ENCODE measurements at regions not wholly inside any gene's neighbourhood (a gene's known extent, or its start where the extent isn't known, plus 50 kb on each side); places are given as distances from the start of the nearest gene placed in this dataset.

DNA sequence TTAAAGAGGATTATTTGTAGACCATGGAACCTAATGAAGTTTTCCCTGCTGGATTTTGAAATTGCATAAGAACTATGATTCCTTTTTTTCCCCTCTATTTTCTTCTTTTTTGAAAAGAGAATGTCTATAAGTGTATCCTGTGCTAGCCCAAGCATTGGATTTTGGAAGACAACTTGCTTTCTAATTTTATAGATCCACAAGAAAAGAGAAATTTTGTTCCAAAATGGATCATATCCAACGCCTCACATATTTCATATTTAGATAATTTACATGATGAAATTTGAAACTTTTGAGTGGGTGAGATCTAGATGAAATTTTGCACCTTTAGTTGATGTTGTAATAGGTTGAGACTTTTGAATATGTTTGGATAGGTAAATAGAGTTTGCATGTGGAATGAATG is 978.7 kb downstream of the MRPL39 start:
- TF ChIP-seq POLR2AphosphoS5 (IDR thresholded peaks at IDR 0.05; ENCODE audit: low read depth, low read length) (no peak), TAF1 (IDR thresholded peaks at IDR 0.05; ENCODE audit: low read depth, low read length) (no peak), POLR2A (IDR thresholded peaks at IDR 0.05; ENCODE audit: low read depth, low read length) (no peak)
